GM23338 (cell line): ENCODE measurements at regions not wholly inside any gene's neighbourhood (a gene's known extent, or its start where the extent isn't known, plus 50 kb on each side); places are given as distances from the start of the nearest gene placed in this dataset.

Experiments used
- ATAC-seq: fragments of 200-7000 bp; cut with Tn5 transposase; 3 replicates; pipeline ENCODE4 v1.9.1; 2020
- DNase-seq: peaks from one replicate; pipeline ENCODE4 v3.0.0-alpha.2; 2015; ENCODE audit warnings: low spot score
- H2AFZ ChIP-seq: fragments of 200-600 bp; sonication (generic); 2 replicates; pipeline ENCODE4 v1.8.0; 2016; ENCODE audit warnings: antibody characterized with exemption, mild to moderate bottlenecking, moderate library complexity
- H3F3A ChIP-seq: fragments of 200-600 bp; sonication (generic); replicated peaks from 2 replicates; pipeline ENCODE4 v1.8.0; 2017; ENCODE audit warnings: antibody characterized with exemption, mixed run types, low read depth
- H3K27ac ChIP-seq: fragments of 200-600 bp; sonication (generic); 2 replicates; pipeline ENCODE4 v1.6.1; 2016; ENCODE audit warnings: low read depth
- H3K27me3 ChIP-seq: fragments of 200-600 bp; sonication (generic); 2 replicates; pipeline ENCODE4 v1.8.0; 2016; ENCODE audit warnings: mild to moderate bottlenecking, mixed run types, moderate library complexity; ENCODE audit not compliant: insufficient read depth
- H3K36me3 ChIP-seq: fragments of 200-600 bp; sonication (generic); 2 replicates; pipeline ENCODE4 v1.8.0; 2016; ENCODE audit warnings: mild to moderate bottlenecking; ENCODE audit not compliant: insufficient read depth
- H3K4me1 ChIP-seq: fragments of 200-600 bp; sonication (generic); 2 replicates; pipeline ENCODE4 v1.8.0; 2016; ENCODE audit warnings: mild to moderate bottlenecking, moderate library complexity; ENCODE audit not compliant: insufficient read depth
- H3K4me2 ChIP-seq: fragments of 200-600 bp; sonication (generic); 2 replicates; pipeline ENCODE4 v1.7.1; 2017; ENCODE audit warnings: mixed run types
- H3K4me3 ChIP-seq: fragments of 200-600 bp; sonication (generic); 2 replicates; pipeline ENCODE4 v1.6.1; 2016; ENCODE audit warnings: mixed run types
- H3K79me2 ChIP-seq: fragments of 200-600 bp; sonication (generic); replicated peaks from 2 replicates; pipeline ENCODE4 v1.8.0; 2017; ENCODE audit warnings: mild to moderate bottlenecking; ENCODE audit not compliant: insufficient read depth
- H3K9me2 ChIP-seq: fragments of 200-600 bp; sonication (generic); 2 replicates; pipeline ENCODE4 v1.8.0; 2017; ENCODE audit not compliant: insufficient read depth
- H4K20me1 ChIP-seq: fragments of 200-600 bp; sonication (generic); replicated peaks from 2 replicates; pipeline ENCODE4 v1.8.0; 2017; ENCODE audit warnings: mild to moderate bottlenecking; ENCODE audit not compliant: insufficient read depth
- H3K27ac Mint-ChIP-seq: 2 replicates; pipeline ENCODE4 v1.8.0; 2020; ENCODE audit warnings: inconsistent platforms, mild to moderate bottlenecking, moderate library complexity, mixed read lengths
- H3K27me3 Mint-ChIP-seq: 3 replicates; pipeline ENCODE4 v1.8.0; 2022; ENCODE audit warnings: low read depth, mild to moderate bottlenecking, moderate library complexity, mixed read lengths, inconsistent platforms; ENCODE audit not compliant: insufficient read depth, poor library complexity
- H3K36me3 Mint-ChIP-seq: 3 replicates; pipeline ENCODE4 v1.8.0; 2021; ENCODE audit warnings: low read depth, mild to moderate bottlenecking, inconsistent platforms, moderate library complexity, mixed read lengths
- H3K4me1 Mint-ChIP-seq: 3 replicates; pipeline ENCODE4 v1.8.0; 2020; ENCODE audit warnings: mild to moderate bottlenecking, inconsistent platforms, mixed read lengths
- H3K4me3 Mint-ChIP-seq: 3 replicates; pipeline ENCODE4 v1.8.0; 2021; ENCODE audit warnings: moderate library complexity, mild to moderate bottlenecking, inconsistent platforms, mixed read lengths
- H3K9me3 Mint-ChIP-seq: 3 replicates; pipeline ENCODE4 v1.8.0; 2020; ENCODE audit warnings: moderate library complexity, mild to moderate bottlenecking, inconsistent platforms, mixed read lengths
- CREB1 ChIP-seq: fragments of 250-450 bp; sonication (Bioruptor Pico); IDR thresholded peaks from 2 replicates; pipeline ENCODE4 v1.5.0; 2020; ENCODE audit warnings: low read depth, mild to moderate bottlenecking, moderate library complexity
- CTCF ChIP-seq, 2 experiments: fragments of 200-600 bp in 1 of 2; sonication (generic) in 1 of 2; conservative IDR thresholded peaks; 2 replicates each; pipeline versions ENCODE4 v1.5.1 to v1.6.1; 2016 to 2017; ENCODE audit warnings: antibody characterized with exemption in 2 of 2, low read depth in 2 of 2, mild to moderate bottlenecking in 2 of 2, moderate library complexity in 1 of 2
- ETS1 ChIP-seq: IDR thresholded peaks from 2 replicates; pipeline ENCODE4 v1.6.1; 2016; ENCODE audit warnings: antibody characterized with exemption
- EZH2 ChIP-seq: fragments of 200-600 bp; sonication (generic); IDR thresholded peaks from one replicate; pipeline ENCODE4 v1.8.0; 2017; ENCODE audit warnings: antibody characterized with exemption, mild to moderate bottlenecking, low read depth; ENCODE audit not compliant: unreplicated experiment
- EZH2phosphoT487 ChIP-seq: fragments of 200-600 bp; sonication (generic); IDR thresholded peaks from one replicate; pipeline ENCODE4 v1.8.1; 2018; ENCODE audit warnings: antibody characterized with exemption; ENCODE audit not compliant: unreplicated experiment
- JUNB ChIP-seq: IDR thresholded peaks from one replicate; pipeline ENCODE4 v1.6.1; 2016; ENCODE audit warnings: antibody characterized with exemption; ENCODE audit not compliant: unreplicated experiment
- NANOG ChIP-seq: IDR thresholded peaks from 2 replicates; pipeline ENCODE4 v1.6.1; 2016; ENCODE audit warnings: antibody characterized with exemption, borderline replicate concordance
- POLR2AphosphoS5 ChIP-seq: IDR thresholded peaks from 2 replicates; pipeline ENCODE4 v1.6.1; 2016; ENCODE audit warnings: antibody characterized with exemption, low read depth
- REST ChIP-seq: IDR thresholded peaks from one replicate; pipeline ENCODE4 v1.6.1; 2018; ENCODE audit warnings: antibody characterized with exemption; ENCODE audit not compliant: unreplicated experiment
- STAT1 ChIP-seq: IDR thresholded peaks from one replicate; pipeline ENCODE4 v1.6.1; 2016; ENCODE audit warnings: antibody characterized with exemption; ENCODE audit not compliant: unreplicated experiment
- ZNF114 ChIP-seq: fragments of 250-450 bp; sonication (Bioruptor Pico); IDR thresholded peaks from 2 replicates; pipeline ENCODE4 v1.5.0; 2020; ENCODE audit warnings: mild to moderate bottlenecking, moderate library complexity
- ZNF331 ChIP-seq: fragments of 250-450 bp; sonication (Bioruptor Pico); IDR thresholded peaks from 2 replicates; pipeline ENCODE4 v1.5.0; 2020; ENCODE audit warnings: low read depth, mild to moderate bottlenecking, moderate library complexity
- ZNF462 ChIP-seq: fragments of 250-450 bp; sonication (Bioruptor Pico); IDR thresholded peaks from 2 replicates; pipeline ENCODE4 v1.5.0; 2020; ENCODE audit warnings: mild to moderate bottlenecking, moderate library complexity

- DNase-seq = no peak
- Histone ChIP-seq H3K4me1 (no peaks in the 10 kb centered on the region), H3K27me3 (no peaks in the 10 kb centered on the region), H3K36me3 (no peaks in the 10 kb centered on the region), H4K20me1 (no peaks in the 10 kb centered on the region), H3K4me3 (no peak overlapping the region), H3K79me2 (no peaks in the 10 kb centered on the region), H3F3A (no peaks in the 10 kb centered on the region), H3K27ac (no peak overlapping the region), H3K9me2 (no peaks in the 10 kb centered on the region), H2AFZ (no peak overlapping the region), H3K4me2 (no peak overlapping the region)
- Mint-ChIP-seq H3K4me1 (peaks cover 11% of the 10 kb centered on the region), H3K4me3 (no peak overlapping the region), H3K27me3 (peaks cover 3% of the 10 kb centered on the region), H3K27ac (no peak overlapping the region), H3K9me3 (peaks cover 14% of the 10 kb centered on the region), H3K36me3 (peaks cover 12% of the 10 kb centered on the region; the same call in 2 of the 3 replicates)
- TF ChIP-seq JUNB = no peak
- no peak for TF ChIP-seq CREB1
- TF ChIP-seq EZH2 = no peak
- no peak for TF ChIP-seq POLR2AphosphoS5
- no peak for TF ChIP-seq ZNF114 (CRISPR knock-in tag)
- TF ChIP-seq STAT1 = no peak
- no peak for TF ChIP-seq ZNF331 (CRISPR knock-in tag)
- no peak for TF ChIP-seq EZH2phosphoT487
- no peak for TF ChIP-seq REST
- no peak for TF ChIP-seq CTCF (conservative IDR thresholded peaks at IDR 0.05; ENCODE audit: low read depth in 2 of 2)
- TF ChIP-seq ZNF462 (CRISPR knock-in tag) = no peak
- TF ChIP-seq NANOG = no peak
- TF ChIP-seq ETS1 = no peak
- ATAC-seq = no peak
These were observed 55.5 kb upstream of the ALKAL2 start for GRCh38 chr2:343355-343754.
